T-helper 1 cell treated with Interleukin-12 subunit alpha and Interleukin-12 subunit beta and Interleukin-4 antibody, amounts not matched to agents 30 ng/mL and 1 ng/mL, for 36 hours (primary cell): ENCODE measurements at regions not wholly inside any gene's neighbourhood (a gene's known extent, or its start where the extent isn't known, plus 50 kb on each side); places are given as distances from the start of the nearest gene placed in this dataset.

Source experiments
- intact Hi-C: fragments of 100-400 bp; cut with micrococcal nuclease; formaldehyde crosslinking; loops from one replicate; pipeline ENCODE4 v1.15.1; 2024

DNA sequence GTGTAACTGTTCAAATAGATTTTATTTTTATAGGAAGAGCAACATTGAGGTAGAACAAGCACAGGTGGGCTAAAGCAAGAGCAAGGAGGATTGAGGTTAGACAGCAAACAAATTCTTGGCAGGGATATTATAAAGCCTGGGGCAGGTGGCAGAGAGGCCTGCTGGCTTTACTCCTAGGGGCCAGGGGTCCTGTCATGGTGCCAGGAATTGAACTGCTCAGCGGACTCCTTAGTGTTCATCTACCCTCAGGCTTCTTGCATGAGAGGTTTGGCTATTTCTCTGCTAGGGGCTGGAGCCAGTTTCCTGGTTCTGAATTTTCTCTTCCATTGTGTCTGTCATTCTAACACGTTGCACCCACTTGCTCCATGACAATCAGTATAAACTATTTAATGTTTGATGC is 217.2 kb upstream of the NCAM1 start:
- intact Hi-C loops: no loop called here

DNA sequence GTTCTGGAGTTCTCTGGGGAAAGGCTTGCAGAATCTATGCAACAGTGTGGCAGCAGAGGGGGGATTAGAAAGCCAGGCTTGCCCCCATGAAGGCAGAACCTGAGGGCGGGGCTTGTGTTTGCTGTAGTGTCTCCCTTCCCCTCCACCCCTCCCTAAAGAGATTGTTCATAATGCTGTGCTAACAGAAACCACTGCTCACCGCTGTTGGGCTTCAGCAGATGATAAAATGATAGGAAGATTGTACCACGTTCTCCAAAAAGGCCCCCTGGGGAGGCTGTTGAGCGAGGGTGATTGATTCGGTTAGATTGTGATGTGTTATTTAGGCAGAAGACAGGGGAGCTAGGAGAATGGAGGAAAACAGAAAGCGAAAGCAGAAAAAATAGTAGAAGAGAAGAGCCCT is 215.2 kb upstream of the NCAM1 start:
- intact Hi-C loops: no loop called here

DNA sequence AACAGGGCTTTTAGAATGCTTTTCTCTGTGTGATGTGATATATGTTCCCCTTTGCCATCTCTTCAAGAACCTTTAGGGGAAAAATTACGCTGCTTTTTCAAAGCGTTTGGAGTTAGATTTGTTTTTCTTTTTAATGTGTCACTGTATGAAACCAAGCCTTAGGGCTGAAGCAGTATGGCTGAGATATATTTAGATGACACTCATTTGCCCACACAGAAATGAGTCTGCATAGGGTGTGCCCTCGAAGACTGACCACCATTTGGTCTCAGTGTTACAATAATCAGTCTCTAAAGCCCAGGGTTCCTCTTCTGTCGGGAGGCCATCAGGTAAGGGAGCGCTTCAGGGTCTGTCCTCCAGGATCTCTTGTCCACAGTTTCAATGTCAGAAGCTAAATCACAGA is 213.0 kb upstream of the NCAM1 start:
- intact Hi-C loops: no loop called here

DNA sequence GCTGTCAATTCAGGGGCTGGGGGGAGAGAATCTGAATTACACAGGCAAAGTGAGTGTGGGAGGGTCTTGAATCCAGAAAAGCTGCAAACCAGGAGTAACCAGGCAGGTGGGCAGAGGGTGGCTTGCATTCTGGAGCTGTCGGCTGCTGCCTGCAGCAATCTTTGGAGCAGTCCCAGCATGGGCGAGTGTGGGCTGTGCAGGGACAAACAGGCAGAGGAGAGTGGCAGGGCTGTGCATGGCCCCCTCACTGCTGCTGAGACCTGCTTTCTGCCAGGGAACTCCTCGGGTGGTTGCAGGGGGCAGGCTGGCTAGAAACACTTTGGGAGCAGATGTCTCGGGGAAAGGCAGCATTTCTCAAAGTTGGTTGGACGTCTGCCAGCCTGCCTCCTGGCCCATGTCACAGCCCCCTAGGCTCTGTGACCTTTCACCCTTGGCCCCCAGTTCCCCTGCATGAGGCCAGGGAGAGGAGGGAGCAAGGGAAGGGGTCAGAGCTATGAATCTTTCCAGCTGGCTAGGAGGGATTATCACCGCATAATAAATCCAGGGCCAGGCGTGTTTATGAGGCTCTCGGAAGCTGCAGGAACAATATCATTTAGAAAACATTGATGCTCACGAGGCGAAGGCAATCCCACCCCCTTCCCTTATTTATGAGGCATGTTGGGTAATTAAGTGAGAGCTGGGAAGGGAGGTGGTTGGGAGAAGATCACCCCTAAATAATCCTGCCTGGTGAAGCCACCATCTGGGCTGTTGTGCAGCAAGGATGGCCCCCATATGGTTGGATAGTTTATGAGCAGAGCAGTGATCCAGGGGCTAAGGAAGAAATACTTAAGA is 212.3 kb upstream of the NCAM1 start:
- intact Hi-C loops: no loop called here

DNA sequence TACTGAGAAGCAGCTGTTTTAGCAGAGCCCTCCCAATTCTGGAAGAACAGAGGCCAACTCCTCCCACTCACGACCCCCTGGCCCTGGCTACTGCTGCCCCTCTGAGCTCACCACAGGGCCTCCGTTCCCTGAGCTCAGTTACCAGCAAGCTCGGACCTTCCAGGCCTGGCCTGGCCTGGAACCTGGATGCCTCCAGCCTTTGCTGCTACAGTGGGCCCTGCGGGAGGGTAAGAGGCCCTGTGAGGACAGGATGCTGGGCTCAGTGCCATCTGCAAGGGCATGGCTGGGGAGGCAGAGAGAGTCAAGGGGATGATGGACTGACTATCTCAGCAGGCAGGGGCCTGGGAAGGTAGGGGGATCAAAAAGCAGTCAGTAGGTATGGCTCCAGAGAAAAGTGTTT is 209.9 kb upstream of the NCAM1 start:
- intact Hi-C loops: no loop called here

DNA sequence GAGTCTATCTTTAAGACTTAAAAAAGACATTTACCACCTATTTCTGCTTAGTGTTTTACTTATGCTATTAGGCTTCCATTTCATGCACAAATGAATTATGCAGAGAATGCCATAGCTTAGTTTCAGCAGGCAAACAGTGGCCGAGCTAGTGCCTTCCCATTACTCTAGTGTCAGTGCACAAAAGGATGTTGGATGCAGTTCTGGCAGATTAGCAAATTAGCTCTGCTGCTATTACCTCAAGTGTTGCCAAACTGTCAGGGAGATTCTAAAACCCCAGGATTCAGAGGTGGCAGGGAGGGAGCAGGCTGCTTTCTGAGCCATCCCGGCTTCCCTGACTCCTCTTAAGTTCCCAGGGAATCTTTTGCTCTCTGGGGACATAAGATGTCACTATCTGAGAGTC is 209.4 kb upstream of the NCAM1 start:
- intact Hi-C loops: no loop called here

DNA sequence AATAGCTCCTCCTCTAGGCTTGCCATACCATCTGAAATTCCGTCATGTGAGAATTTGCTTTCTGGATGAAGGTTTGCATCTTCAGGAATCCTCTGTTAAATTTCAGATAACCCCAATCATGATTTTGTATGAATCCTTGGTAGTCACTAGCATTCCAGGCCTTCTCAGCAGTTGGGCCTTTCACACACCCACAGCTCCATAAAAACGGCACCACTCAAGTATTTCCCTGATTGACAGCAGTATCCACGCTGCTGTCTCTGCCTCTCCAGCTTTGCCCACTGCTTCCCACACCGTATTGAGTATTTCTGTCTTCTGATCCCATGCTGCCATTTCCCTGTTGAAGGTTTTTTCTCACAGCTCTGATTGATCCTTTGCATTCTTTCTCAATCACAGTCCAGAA is 208.7 kb upstream of the NCAM1 start:
- intact Hi-C loops: no loop called here

DNA sequence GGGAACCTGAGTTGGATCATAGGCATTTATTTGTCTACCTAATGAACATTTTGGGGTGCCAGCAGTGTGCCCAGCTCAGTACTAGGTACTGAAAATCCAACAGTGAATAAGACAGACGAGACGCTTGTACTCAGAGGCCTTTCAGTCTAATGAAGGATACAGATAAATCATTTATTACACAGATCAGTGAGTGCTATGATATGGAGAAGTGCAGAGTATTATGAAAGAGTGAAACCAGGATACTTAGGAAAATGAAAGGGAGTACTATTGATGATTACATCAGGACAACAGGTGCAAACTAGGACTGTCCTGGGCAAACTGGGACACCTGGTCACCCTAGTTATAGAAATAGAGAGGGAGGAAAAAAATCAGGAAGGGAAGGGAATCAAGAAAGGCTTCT is 207.5 kb upstream of the NCAM1 start:
- intact Hi-C loops: no loop called here

DNA sequence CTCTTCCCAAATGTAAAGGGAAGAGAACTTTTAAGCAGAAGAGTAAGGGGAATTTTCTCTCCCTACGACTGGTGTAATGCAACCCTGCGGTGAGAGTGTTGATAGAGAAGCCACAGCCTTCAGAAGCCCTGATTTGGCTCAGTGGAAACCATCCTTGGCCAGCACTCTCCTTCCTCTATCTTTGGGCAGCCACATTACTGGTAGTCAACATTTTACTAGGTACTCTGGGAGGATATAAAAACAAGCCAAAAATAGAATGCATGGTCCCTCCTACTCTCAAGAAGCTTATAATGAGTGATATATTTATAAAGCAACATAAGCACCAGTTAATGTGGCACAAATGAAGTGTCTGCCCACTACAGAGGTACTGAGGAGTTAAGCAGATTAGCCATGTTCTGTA is 201.8 kb upstream of the NCAM1 start:
- intact Hi-C loops: no loop called here

DNA sequence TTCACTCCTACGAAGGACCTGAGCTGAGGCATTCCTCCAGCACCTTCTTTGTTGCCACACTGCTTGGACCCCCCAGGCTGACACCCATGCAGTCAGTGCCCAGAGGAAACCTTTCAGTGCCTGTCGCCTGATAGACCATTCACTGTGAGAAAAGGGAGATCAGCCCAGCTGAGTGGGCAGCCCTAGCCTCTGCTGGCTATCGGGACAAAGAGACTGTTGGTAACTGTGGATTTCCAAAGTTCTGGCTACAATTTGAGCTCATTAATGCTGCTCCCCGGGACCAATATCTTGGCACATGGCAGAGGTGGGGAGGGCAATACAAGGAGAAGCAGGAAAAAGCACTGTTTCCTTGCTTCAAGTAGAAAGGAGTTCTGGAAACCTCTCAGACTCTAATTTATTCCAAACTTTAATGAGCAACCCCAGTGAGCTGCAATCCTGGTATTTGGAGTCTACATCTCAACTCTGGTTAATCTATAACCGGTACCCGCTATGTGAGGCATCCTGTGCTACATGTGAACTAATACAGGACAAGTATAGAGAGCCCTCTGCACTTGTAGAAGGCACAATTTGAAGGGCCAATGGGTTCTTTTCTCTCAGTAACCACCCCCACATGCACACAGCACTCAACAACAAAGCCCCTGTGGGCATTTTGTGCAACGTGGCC is 200.7 kb upstream of the NCAM1 start:
- intact Hi-C loops: no loop called here

DNA sequence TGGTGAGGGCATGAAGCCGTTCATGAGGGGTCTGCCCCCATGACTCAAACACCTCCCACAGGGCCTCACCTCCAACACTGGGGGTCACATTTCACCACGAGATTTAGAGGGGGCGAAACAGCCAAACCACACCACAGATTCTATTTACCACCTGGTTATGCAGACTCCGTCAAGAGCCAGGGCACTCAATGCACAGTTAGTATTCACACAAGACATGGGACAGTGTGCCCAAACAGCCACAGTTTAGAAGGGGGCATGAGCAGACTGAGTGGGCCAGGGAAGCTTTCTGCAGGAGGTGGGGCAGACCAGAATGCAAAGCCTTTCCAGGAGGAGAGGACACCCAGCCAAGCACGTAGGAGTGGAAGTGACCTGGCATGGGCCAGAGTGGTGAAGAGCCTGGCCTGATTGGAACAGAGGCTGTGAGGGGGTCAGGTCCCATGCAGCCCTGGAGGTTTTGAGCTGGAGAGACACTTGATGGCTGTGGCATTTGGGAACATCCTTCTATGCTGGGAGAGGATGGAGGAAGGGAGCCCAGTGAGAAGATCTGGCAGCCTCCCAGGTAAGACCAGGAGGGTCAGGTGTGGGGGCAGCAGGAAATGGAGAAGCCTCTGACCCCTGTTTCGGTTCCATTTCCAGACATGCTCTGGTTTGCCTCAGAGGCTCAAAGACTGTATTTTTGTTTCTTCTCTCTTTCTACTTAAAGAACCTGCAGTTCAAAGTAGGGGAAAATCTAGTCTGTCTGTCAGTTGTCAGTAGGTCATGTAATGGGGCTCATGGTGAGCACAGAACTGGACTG is 199.1 kb upstream of the NCAM1 start:
- intact Hi-C loops: no loop called here

DNA sequence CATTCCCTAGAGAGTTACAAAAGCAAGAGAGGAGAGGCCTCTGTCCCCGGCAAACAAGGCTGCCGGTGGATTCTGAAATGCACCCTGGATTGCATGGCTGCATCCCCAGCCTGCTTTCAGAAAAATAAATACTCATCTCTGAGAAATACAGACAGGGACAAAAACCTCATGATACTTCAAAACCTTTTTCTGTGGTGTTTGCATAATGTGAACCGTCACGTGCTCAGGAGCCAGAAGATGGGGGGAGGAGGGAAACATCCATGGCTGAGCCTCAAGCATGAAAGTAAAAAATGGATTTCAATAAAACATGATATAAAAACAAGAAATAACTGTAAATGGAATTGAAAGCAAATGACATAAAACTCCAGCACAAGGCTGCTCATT is 198.5 kb upstream of the NCAM1 start:
- intact Hi-C loops: no loop called here

DNA sequence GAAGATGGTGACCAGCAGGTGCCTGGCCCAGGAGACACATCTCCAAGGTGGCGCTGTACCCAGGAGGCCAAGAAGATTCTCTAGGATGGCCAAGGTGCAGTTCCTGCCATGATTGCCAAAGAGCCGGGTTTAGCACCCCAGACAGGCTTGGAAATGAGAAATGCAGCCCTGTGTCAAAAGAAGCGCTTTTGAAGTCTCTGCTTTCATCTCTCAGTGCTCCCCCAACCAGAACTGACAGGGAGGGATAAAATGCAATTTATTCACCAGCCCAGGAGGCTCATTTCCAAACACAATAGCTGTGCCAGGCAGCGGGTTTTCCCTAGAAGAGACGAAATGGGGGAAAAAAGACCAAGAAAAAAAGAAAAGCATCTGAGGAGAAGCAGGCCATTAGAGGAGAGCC is 195.9 kb upstream of the NCAM1 start:
- intact Hi-C loops: no loop called here

DNA sequence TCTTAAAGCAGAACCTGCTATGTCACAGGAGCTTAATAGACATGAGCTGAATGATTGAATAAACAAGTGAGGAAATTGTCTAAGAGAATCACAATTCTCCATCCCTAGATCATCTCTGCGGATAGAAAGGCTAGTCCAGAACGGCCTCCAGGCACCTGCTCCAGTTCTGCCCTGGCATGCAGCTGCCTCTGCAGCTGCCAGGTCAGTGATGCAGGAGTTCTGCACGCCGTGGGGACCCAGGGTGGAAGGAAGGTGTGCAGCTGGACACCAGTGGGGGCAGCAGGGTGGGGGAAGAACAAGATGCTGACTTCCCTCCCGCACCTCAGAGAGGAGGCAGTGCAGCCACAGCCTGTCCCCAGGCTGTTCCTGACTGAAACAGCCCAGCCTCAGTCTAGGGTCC is 192.1 kb upstream of the NCAM1 start:
- intact Hi-C loops: no loop called here

DNA sequence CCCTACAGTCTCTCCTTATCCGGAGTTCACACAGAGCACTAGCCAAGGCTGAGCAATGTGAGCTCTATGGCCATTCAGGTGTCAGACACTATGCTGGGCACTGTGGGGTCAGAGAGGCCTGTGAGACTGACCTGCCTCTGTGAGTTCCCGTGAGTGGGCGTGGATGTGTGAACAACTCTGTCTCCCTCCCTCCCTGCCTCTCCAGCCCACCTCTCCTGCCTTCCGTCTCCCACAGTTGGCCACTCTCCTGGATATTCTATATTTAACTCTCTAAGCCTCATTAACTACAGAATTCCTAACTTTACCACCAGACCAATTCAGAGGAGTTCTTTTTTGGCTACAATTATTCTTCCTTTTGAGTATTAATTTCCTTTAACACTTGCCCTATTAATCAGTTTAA is 191.6 kb upstream of the NCAM1 start:
- intact Hi-C loops: no loop called here

DNA sequence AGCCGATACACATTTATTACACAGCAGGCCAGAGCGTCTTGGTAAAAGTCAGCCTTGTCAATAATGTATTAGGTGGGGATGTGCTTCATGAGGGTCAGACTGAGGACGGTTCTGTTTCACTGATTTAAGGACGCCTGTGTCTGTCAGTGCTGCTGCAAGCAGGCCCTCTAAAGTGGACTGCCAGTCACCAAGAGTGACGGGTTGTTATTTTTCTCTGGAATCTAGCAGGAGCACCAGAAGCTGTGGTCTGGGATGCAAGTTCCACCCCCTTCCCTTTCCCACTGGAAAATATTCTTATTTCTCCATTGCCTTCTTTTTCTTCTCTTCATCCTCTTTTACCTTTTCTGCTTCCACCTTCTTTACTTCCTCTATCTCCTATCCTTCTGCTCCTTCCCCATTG is 191.2 kb upstream of the NCAM1 start:
- intact Hi-C loops: no loop called here

DNA sequence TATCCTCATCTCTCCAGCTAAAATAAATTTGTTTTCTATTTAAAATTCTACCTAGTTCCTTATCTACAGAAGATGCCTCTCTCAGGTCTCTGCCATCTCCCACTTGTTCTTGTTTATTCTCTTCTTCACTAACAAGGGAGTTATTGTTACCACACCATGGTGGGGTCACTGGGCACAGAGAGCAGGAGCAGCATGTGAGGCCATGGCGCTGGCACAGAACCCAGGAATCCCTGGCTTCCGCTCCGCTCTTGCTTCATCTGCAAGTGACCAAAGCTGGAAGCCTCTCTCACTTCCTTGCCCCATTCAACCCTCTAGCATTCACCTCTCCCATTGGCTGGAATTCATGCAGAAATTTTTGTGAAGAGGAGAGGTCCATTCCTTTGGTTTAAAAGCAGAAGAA is 190.7 kb upstream of the NCAM1 start:
- intact Hi-C loops: no loop called here

DNA sequence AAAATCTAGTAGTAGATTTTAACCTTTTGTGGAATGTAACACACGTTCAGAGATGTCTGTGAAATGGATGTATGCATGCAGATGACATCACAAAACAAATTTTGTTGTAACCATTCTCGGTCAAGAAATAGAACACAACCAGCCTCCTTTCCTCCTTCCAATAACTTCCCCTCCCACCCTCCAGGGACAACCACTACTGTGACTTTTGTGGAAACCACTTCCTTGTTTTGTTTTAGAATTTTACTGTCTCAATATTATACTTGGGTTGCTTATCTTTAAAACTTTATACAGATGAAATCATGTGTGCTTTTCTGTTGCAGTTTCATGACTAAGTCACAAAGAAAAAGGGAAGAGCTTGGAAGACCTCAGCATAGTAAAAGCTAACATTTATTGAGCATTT is 189.4 kb upstream of the NCAM1 start:
- intact Hi-C loops: no loop called here

DNA sequence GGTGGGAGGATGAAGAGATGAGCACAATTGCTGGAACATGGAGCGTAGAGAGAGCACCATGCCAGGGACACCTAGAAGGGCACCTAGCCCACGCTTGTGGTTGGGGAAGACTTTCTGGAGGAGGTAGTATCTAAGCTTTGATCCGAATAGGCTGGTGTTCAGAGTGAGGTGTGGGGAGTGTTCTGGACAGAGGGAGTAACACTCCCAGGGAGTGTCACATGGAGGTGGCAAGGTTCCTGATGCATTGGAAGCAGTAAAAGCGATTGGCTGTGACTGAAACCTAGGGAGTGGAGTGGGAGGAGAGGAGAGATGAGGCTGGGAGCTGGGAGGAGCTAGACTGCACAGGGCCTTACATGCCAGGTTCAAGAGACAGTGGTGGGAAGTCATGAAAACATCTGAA is 188.0 kb upstream of the NCAM1 start:
- intact Hi-C loops: no loop called here

DNA sequence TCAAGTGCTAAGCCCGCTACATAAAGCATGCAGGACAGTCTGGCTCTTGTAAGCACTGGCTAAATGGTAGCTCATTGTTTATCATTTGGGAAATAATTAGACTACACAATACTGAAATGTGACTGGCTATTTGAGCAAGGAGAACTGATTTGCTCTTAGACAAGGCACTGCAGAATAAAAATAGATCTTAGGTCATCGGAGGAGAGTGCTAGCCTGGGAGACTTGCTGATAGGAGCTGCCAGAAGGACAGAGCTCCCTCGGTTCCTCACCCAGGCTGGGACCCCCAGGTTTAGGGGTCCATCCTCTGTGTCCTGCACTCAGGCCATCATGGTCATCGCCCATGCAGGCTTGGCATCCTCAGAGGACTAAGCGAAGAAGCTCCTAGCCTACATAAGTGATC is 184.4 kb upstream of the NCAM1 start:
- intact Hi-C loops: no loop called here

DNA sequence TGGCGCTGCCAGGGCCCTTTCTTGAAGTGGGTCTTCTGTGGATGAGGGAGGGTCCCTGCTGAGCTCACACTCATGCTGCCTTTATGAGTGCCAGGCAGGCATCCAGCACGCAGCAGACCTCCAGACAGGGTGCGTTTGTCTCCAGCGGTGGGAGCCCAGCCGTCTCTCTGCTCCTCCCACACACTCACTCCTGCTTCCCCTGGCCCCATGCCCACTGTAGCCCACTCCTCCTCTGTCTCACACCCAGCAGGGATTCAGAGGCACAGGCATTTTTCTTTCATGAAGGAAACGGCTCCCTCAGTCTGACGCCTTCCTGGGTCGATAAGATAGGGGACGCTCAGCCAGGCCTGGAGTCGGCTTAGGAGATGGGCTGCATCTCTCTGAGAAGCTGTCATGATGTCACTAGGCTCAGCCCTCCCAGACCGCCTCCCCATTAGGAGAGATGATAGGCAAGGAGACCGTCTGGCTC is 183.9 kb upstream of the NCAM1 start:
- intact Hi-C loops: no loop called here

DNA sequence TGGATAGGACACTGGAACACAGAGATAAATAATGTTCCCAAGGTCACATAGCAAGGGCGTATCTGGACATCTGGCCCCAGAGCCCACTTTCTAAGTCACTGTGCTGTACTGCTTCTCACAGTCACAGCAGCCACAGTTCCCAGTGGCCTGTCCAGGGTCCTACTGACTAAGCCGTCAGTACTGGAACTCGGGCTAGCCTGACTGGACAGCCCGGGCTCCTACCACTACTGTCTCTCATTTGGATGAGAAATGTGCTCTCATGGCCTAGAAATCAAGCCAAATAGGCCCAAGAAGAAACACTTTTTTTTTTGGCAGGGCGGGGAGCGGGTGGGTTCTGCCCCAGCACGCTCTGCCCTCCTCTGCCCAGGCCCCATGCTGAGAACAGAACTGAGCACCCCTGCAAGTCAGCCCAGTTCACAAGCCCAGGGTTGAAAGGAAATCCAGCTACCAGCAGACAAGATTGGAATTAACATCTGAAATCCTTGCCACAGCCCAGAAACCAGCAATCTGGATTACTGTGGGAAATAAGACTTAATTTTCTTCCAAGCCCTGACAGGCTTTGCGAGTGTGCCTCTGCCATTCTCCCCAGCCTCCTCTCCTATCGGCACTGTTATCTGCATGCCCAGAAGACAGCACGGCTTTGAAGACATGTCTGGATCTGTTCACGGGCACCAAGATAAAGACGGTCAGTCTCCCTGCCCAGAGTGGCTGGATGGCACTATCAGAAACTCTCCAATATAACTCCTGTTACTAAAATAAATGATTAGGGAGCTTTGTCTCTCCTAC is 182.9 kb upstream of the NCAM1 start:
- intact Hi-C loops: no loop called here
